ENCODE measurements at regions not wholly inside any gene's neighbourhood (a gene's known extent, or its start where the extent isn't known, plus 50 kb on each side); places are given as distances from the start of the nearest gene placed in this dataset.

DNA sequence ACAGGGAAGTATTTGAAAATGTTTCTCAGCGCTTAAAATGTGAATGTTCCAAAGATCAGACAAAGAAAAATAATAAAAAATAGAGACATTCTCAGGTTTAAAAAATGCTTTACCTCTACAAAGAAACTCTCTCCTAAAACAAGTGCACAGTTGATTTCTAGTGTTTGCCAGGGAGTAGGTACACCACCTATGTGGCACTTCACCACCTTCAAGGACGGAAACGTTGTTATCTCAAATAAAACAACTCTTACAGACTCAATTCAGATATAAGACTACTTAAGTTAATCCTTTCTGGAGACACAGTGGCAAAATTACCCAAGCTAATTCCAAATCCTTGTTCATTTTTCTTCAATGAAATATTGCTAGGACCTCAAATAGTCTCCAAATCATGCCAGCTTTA lies 286.4 kb upstream of the ISL1 start:
- Histone ChIP-seq H3K4me3 (no peak overlapping the region), H3K9me3 (ENCODE audit: low read depth) (no peaks in the 10 kb centered on the region), H3K27me3 (no peaks in the 10 kb centered on the region), H3K36me3 (no peaks in the 10 kb centered on the region), H3K27ac (no peak overlapping the region), H3K4me1 (ENCODE audit: low read depth) (peaks cover 9% of the 10 kb centered on the region)
- DNase-seq (ENCODE audit: low read depth in 1 of 2, low spot score in 1 of 2), result no peak
- TF ChIP-seq, protein P1, sequence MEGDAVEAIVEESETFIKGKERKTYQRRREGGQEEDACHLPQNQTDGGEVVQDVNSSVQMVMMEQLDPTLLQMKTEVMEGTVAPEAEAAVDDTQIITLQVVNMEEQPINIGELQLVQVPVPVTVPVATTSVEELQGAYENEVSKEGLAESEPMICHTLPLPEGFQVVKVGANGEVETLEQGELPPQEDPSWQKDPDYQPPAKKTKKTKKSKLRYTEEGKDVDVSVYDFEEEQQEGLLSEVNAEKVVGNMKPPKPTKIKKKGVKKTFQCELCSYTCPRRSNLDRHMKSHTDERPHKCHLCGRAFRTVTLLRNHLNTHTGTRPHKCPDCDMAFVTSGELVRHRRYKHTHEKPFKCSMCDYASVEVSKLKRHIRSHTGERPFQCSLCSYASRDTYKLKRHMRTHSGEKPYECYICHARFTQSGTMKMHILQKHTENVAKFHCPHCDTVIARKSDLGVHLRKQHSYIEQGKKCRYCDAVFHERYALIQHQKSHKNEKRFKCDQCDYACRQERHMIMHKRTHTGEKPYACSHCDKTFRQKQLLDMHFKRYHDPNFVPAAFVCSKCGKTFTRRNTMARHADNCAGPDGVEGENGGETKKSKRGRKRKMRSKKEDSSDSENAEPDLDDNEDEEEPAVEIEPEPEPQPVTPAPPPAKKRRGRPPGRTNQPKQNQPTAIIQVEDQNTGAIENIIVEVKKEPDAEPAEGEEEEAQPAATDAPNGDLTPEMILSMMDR (IDR thresholded peaks at IDR 0.05; ENCODE audit: low read depth, low read length), result no peak

DNA sequence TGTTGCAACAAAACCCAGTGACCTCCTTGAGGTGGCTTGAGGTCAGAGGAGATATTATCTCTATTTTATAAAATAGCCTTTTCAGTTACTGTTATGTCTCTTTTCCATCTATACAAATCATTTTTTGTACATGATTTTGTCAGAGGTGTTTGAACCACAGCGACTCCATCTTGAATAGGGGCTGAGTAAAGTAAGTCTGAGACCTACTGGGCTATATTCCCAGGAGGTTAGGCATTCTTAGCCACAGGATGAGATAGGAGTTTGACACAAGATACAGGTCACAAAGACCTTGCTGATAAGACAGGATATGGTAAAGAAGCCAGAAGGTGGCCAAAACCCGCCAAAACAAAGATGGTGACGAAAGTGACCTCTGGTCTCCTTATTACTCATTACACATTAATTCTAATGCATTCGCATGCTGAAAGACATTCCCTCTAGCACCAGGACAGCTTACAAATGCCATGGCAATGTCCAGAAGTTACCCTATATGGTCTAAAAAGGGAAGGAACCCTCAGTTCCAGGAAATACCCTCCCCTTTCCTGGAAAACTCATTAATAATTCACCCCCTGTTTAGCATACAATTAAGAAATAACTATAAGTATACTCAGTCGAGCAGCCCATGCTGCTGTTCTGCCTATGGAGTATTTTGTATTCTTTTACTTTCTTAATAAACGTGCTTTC lies 283.9 kb upstream of the ISL1 start:
- no peaks in the 10 kb centered on the region for H3K27me3 ChIP-seq
- no peak overlapping the region for H3K27ac ChIP-seq
- DNase-seq (ENCODE audit: low read depth in 1 of 2, low spot score in 1 of 2), result no peak
- TF ChIP-seq, protein P1 (IDR thresholded peaks at IDR 0.05; ENCODE audit: low read depth, low read length), result no peak
- no peaks in the 10 kb centered on the region for H3K9me3 ChIP-seq (ENCODE audit: low read depth)
- H3K36me3 ChIP-seq, result no peaks in the 10 kb centered on the region
- peaks cover 11% of the 10 kb centered on the region for H3K4me1 ChIP-seq (ENCODE audit: low read depth)
- H3K4me3 ChIP-seq, result no peak overlapping the region

GRCh38 chr5:51104556-51104955 lies 278.7 kb upstream of the ISL1 start:
- peak in 1 of 2 donors; percentile 11 for DNase-seq (ENCODE audit: low read depth in 1 of 2, low spot score in 1 of 2)
- no peak overlapping the region for H3K4me3 ChIP-seq
- no peaks in the 10 kb centered on the region for H3K36me3 ChIP-seq
- peaks cover 18% of the 10 kb centered on the region for H3K4me1 ChIP-seq (ENCODE audit: low read depth)
- H3K9me3 ChIP-seq (ENCODE audit: low read depth), result no peaks in the 10 kb centered on the region
- H3K27ac ChIP-seq, result no peak overlapping the region
- TF ChIP-seq, protein P1 (IDR thresholded peaks at IDR 0.05; ENCODE audit: low read depth, low read length), result no peak
- H3K27me3 ChIP-seq, result no peaks in the 10 kb centered on the region

DNA sequence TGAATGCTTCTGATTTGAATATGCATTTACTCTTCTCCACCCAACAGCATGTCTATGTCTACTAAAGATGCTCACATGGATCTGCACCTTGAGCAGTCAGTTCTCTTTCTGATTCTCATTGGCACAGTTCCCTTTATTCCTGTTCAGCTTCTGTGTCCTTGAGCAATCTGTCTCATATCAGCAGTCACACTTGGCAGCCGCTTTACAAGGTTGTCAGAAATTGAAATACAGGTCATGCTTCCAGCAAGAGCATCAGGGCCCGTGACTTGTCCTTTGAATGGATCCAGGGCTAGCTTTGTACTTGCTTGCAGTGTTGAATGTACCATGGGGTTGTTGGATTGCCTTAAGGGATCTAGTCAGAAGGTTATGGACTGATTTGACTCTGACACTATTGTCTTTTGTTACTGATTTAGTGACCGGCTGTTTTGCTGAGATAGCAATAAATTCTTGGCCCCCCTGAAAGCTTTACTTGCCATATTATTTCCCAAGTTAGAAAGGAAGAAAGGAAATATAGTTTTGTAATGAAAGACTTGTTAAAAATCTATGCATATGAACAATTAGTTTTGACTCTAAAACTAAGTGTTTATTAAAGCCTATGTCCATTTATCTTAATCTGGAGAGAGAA lies 273.4 kb upstream of the ISL1 start:
- peak in 1 of 2 donors; percentile 72 for DNase-seq (ENCODE audit: low read depth in 1 of 2, low spot score in 1 of 2)
- no peaks in the 10 kb centered on the region for H3K36me3 ChIP-seq
- no peak overlapping the region for H3K4me3 ChIP-seq
- peaks cover 20% of the 10 kb centered on the region for H3K4me1 ChIP-seq (ENCODE audit: low read depth)
- H3K9me3 ChIP-seq (ENCODE audit: low read depth), result no peaks in the 10 kb centered on the region
- TF ChIP-seq, protein P1 (IDR thresholded peaks at IDR 0.05; ENCODE audit: low read depth, low read length), result no peak
- peak overlapping the region; percentile 66 for H3K27ac ChIP-seq
- H3K27me3 ChIP-seq, result peaks cover 8% of the 10 kb centered on the region

GRCh38 chr5:51131266-51131665 lies 252.0 kb upstream of the ISL1 start:
- Histone ChIP-seq H3K9me3 (ENCODE audit: low read depth) (no peaks in the 10 kb centered on the region), H3K4me3 (no peak overlapping the region), H3K27ac (no peak overlapping the region), H3K4me1 (ENCODE audit: low read depth) (no peaks in the 10 kb centered on the region), H3K36me3 (no peaks in the 10 kb centered on the region), H3K27me3 (no peaks in the 10 kb centered on the region)
- TF ChIP-seq, protein P1 (IDR thresholded peaks at IDR 0.05; ENCODE audit: low read depth, low read length), result no peak
- no peak for DNase-seq (ENCODE audit: low read depth in 1 of 2, low spot score in 1 of 2)
